ENCODE measurements at regions not wholly inside any gene's neighbourhood (a gene's known extent, or its start where the extent isn't known, plus 50 kb on each side); places are given as distances from the start of the nearest gene placed in this dataset.

DNA sequence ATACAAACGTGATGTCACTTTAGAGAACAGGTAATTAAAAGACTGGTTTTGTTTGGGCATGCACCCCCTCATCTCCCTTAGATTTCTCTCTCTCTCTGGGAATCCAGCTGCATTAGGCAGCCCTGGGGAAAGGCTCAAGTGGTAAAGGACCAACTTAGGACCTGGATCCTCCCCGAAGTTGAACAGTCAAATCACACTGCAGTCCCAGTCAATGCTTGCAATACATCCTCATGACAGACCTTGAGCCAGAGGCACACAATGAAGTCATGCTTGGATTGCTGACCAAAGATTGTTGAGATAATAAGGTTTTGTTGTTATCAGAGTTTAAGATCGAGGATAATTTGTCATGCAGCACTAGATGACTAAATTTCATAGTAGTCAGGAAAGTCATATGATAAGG lies 1285.8 kb upstream of the NCAM2 start:
- TF ChIP-seq, protein P1, sequence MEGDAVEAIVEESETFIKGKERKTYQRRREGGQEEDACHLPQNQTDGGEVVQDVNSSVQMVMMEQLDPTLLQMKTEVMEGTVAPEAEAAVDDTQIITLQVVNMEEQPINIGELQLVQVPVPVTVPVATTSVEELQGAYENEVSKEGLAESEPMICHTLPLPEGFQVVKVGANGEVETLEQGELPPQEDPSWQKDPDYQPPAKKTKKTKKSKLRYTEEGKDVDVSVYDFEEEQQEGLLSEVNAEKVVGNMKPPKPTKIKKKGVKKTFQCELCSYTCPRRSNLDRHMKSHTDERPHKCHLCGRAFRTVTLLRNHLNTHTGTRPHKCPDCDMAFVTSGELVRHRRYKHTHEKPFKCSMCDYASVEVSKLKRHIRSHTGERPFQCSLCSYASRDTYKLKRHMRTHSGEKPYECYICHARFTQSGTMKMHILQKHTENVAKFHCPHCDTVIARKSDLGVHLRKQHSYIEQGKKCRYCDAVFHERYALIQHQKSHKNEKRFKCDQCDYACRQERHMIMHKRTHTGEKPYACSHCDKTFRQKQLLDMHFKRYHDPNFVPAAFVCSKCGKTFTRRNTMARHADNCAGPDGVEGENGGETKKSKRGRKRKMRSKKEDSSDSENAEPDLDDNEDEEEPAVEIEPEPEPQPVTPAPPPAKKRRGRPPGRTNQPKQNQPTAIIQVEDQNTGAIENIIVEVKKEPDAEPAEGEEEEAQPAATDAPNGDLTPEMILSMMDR (IDR thresholded peaks at IDR 0.05; ENCODE audit: insufficient read depth, low read length, poor library complexity, severe bottlenecking): no peak
- DNase-seq (ENCODE audit: low read depth): no peak
- Histone ChIP-seq H3K36me3 (ENCODE audit: control insufficient read depth, insufficient read depth, low read length) (no peaks in the 10 kb centered on the region), H3K4me3 (ENCODE audit: low read depth, low read length) (no peak overlapping the region), H3K27me3 (ENCODE audit: control insufficient read depth, insufficient read depth, low read length) (no peaks in the 10 kb centered on the region)

DNA sequence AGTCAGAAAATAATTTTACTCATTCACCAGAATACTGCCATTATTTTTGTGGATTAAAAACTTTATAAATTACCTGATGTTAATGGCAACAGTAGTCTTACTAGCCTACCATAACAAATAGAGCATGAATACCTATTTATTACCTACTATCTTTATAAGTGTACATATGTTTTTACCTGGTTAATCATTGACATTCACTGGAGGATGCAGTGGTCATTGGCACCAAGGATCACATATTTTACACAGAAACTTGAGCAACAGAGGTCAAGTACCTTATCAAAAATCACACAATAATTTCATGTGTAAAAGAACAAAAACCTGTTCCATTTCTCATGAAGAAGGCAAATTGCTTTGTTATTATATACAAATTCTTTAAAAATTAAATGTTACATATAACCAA lies 1284.9 kb upstream of the NCAM2 start:
- no peak for DNase-seq (ENCODE audit: low read depth)
- Histone ChIP-seq H3K4me3 (ENCODE audit: low read depth, low read length) (no peak overlapping the region), H3K27me3 (ENCODE audit: control insufficient read depth, insufficient read depth, low read length) (no peaks in the 10 kb centered on the region), H3K36me3 (ENCODE audit: control insufficient read depth, insufficient read depth, low read length) (no peaks in the 10 kb centered on the region)
- TF ChIP-seq, protein P1 (IDR thresholded peaks at IDR 0.05; ENCODE audit: insufficient read depth, low read length, poor library complexity, severe bottlenecking): no peak

DNA sequence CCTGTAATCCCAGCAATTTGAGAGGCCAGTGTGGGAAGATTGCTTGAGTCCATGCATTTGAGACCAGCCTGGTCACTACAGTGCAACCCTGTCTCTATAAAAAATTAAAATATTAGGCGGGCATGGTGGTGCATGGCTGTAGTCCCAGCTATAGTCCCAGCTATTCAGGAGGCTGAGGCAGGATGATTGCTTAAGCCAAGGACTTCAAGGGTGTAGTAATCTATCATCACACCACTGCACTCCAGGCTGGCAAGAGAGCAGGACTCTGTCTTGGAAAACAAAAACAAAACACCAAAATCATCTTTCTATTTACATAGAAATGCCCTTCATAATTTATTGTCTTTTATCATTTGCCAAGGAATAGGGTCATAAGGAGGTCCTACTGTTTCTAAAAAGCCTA lies 1274.1 kb upstream of the NCAM2 start:
- Histone ChIP-seq H3K4me3 (ENCODE audit: low read depth, low read length) (no peak overlapping the region), H3K27me3 (ENCODE audit: control insufficient read depth, insufficient read depth, low read length) (no peaks in the 10 kb centered on the region), H3K36me3 (ENCODE audit: control insufficient read depth, insufficient read depth, low read length) (no peaks in the 10 kb centered on the region)
- TF ChIP-seq, protein P1 (IDR thresholded peaks at IDR 0.05; ENCODE audit: insufficient read depth, low read length, poor library complexity, severe bottlenecking): no peak
- DNase-seq (ENCODE audit: low read depth): no peak

DNA sequence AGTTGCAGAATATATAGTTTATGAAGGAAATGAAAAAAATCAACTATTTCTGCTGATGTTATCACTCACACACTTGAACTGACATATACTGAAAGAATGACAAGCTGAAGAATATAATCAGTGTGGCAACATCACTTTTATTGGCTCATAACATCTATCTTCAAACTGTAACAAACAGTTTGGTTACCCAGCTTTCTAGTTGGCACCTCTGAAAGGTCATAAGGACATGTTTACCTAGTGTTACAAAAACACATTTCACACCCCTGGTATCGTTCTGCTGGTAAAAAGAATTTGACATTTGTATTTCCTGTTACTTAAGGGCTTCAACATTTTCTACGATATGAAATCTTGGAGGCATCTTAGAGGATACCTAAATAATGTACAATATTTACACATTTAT lies 1267.0 kb upstream of the NCAM2 start:
- H3K36me3 ChIP-seq (ENCODE audit: control insufficient read depth, insufficient read depth, low read length): no peaks in the 10 kb centered on the region
- no peak for DNase-seq (ENCODE audit: low read depth)
- TF ChIP-seq, protein P1 (IDR thresholded peaks at IDR 0.05; ENCODE audit: insufficient read depth, low read length, poor library complexity, severe bottlenecking): no peak
- no peak overlapping the region for H3K4me3 ChIP-seq (ENCODE audit: low read depth, low read length)
- no peaks in the 10 kb centered on the region for H3K27me3 ChIP-seq (ENCODE audit: control insufficient read depth, insufficient read depth, low read length)

DNA sequence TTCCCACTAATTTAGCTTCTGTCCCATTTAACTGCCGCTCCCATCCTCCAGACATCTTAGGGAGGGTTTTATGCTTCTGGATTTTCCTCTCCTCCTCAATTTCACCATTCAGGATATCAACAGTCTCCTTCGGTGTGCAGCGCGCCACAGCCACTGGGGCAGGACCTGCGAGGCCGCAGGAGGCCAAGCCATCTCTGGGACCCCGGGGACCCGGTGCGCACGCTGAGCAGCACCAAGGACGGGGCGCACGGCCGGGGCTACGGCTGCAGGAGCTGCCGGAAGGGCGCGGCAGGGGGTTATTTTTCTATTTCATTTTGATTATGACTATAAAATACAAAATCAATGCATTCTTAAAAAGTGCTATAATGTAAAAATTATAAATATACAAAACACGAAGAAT lies 1238.4 kb upstream of the NCAM2 start:
- TF ChIP-seq, protein P1 (IDR thresholded peaks at IDR 0.05; ENCODE audit: insufficient read depth, low read length, poor library complexity, severe bottlenecking): no peak
- no peak for DNase-seq (ENCODE audit: low read depth)
- H3K27me3 ChIP-seq (ENCODE audit: control insufficient read depth, insufficient read depth, low read length): no peaks in the 10 kb centered on the region
- H3K36me3 ChIP-seq (ENCODE audit: control insufficient read depth, insufficient read depth, low read length): no peaks in the 10 kb centered on the region
- H3K4me3 ChIP-seq (ENCODE audit: low read depth, low read length): no peak overlapping the region

DNA sequence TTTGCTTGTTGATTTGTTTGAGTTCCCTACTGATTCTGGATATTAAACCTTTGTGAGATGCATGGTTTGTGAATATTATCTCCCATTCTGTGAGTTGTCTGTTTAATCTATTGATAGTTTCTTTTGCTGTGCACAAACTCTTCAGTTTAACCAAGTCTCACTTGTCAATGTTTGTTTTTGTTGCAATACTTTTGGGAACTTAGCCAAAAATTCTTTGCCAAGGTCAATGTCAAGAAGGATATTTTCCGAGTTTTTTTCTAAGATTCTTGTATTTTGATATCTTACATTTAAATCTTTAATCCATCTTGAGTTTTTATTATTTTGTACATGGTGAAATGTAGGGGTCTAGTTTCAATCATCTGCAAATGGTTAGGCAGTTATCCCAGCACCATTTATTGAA lies 1230.7 kb upstream of the NCAM2 start:
- no peaks in the 10 kb centered on the region for H3K27me3 ChIP-seq (ENCODE audit: control insufficient read depth, insufficient read depth, low read length)

More for the DNA sequence above, 1230.7 kb upstream of the NCAM2 start:
- Histone ChIP-seq H3K4me3 (ENCODE audit: low read depth, low read length) (no peak overlapping the region), H3K36me3 (ENCODE audit: control insufficient read depth, insufficient read depth, low read length) (no peaks in the 10 kb centered on the region)
- DNase-seq (ENCODE audit: low read depth): no peak
- TF ChIP-seq, protein P1 (IDR thresholded peaks at IDR 0.05; ENCODE audit: insufficient read depth, low read length, poor library complexity, severe bottlenecking): no peak
